GM15510 (cell line): ENCODE measurements at regions not wholly inside any gene's neighbourhood (a gene's known extent, or its start where the extent isn't known, plus 50 kb on each side); places are given as distances from the start of the nearest gene placed in this dataset.

Experiments
- POLR2A ChIP-seq: IDR thresholded peaks from 3 replicates; pipeline ENCODE4 v1.6.1; 2011; ENCODE audit warnings: borderline replicate concordance; ENCODE audit not compliant: insufficient read length; ENCODE audit errors: extremely low read depth

GRCh38 chr10:78700816-78701520, 367.8 kb upstream of the ZMIZ1 start:
- no peak for TF ChIP-seq POLR2A

GRCh38 chr10:78702186-78702585, 366.6 kb upstream of the ZMIZ1 start:
- no peak for TF ChIP-seq POLR2A

GRCh38 chr10:78702876-78703275, 365.9 kb upstream of the ZMIZ1 start:
- no peak for TF ChIP-seq POLR2A

GRCh38 chr10:78703593-78703992, 365.2 kb upstream of the ZMIZ1 start:
- TF ChIP-seq POLR2A = no peak

- TF ChIP-seq POLR2A = no peak
Measured at GRCh38 chr10:78706256-78706655, 362.5 kb upstream of the ZMIZ1 start.

GRCh38 chr10:78706726-78707540, 361.8 kb upstream of the ZMIZ1 start:
- no peak for TF ChIP-seq POLR2A

- no peak for TF ChIP-seq POLR2A
Measured at GRCh38 chr10:78707745-78708144, 361.0 kb upstream of the ZMIZ1 start.

- TF ChIP-seq POLR2A = no peak
Measured at GRCh38 chr10:78712147-78712546, 356.6 kb upstream of the ZMIZ1 start.

- no peak for TF ChIP-seq POLR2A
Measured at GRCh38 chr10:78713659-78714058, 355.1 kb upstream of the ZMIZ1 start.

- no peak for TF ChIP-seq POLR2A
Measured at GRCh38 chr10:78714225-78714624, 354.5 kb upstream of the ZMIZ1 start.

- no peak for TF ChIP-seq POLR2A
Measured at GRCh38 chr10:78715435-78715834, 353.3 kb upstream of the ZMIZ1 start.

GRCh38 chr10:78716043-78716660, 352.6 kb upstream of the ZMIZ1 start:
- TF ChIP-seq POLR2A = no peak

GRCh38 chr10:78717200-78717599, 351.6 kb upstream of the ZMIZ1 start:
- TF ChIP-seq POLR2A = no peak

GRCh38 chr10:78718032-78718572, 350.7 kb upstream of the ZMIZ1 start:
- no peak for TF ChIP-seq POLR2A

GRCh38 chr10:78719276-78719675, 349.5 kb upstream of the ZMIZ1 start:
- no peak for TF ChIP-seq POLR2A

- TF ChIP-seq POLR2A = no peak
Measured at GRCh38 chr10:78720091-78720490, 348.7 kb upstream of the ZMIZ1 start.

GRCh38 chr10:78721231-78721630, 347.5 kb upstream of the ZMIZ1 start:
- TF ChIP-seq POLR2A = no peak
